ENCODE measurements at regions not wholly inside any gene's neighbourhood (a gene's known extent, or its start where the extent isn't known, plus 50 kb on each side); places are given as distances from the start of the nearest gene placed in this dataset.

DNA sequence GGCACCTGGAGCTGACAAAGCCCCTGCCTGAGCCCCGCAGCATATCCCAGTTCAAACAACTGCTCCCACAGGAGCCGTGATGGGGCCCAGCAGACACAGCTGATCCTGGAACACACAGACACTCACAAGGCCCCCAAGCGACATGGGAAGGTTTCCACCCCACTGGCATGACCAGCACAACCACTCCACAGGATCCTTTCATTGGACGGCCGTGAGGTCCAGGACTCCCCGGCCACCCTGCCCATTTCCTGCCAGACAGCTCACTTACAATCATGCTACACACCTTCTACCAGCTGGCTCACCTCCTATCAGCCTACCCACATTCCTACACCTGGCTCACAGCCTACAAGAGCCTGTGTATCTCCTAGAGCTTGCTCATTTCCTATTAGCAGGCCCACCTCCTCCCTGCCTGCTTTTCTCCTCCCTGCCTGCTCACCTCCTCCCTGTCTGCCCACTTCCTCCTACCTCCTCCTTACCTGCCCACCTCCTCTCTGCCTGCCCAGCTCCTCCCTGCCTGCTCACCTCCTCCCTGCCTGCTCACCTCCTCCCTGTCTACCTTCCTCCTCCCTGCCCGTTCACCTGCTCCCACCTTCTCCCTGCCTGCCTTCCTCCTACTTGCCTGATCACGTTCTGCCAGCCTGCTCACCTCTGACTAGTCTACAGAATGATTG is 73.9 kb downstream of the MATN1 start:
- no peak for TF ChIP-seq CTCF (IDR thresholded peaks at IDR 0.05)
- TF ChIP-seq EP300 (IDR thresholded peaks at IDR 0.05), result no peak
- no peak for TF ChIP-seq POLR2A (IDR thresholded peaks at IDR 0.05)

Measured in ovary (tissue), 3 donors.